DOHH2 (cell line): ENCODE measurements at regions not wholly inside any gene's neighbourhood (a gene's known extent, or its start where the extent isn't known, plus 50 kb on each side); places are given as distances from the start of the nearest gene placed in this dataset.
"Not testable (repeated sequence)": the region's sequence is repeated elsewhere in the genome, so short reads cannot be mapped to it uniquely, and the experiment has no call there.

Experiments used
- H3F3A ChIP-seq: fragments of 200-600 bp; sonication (generic), shearing (Covaris generic); 2 replicates; pipeline ENCODE4 v1.6.0; 2016; ENCODE audit warnings: antibody characterized with exemption, mild to moderate bottlenecking; ENCODE audit not compliant: control insufficient read depth, insufficient read depth
- H3K27ac ChIP-seq: fragments of 200-600 bp; sonication (generic); 2 replicates; pipeline ENCODE4 v1.5.1; 2014; ENCODE audit warnings: low read depth, mild to moderate bottlenecking, low read length, moderate library complexity
- H3K27me3 ChIP-seq: fragments of 200-600 bp; sonication (generic); 2 replicates; pipeline ENCODE4 v1.6.1; 2014; ENCODE audit warnings: mild to moderate bottlenecking, low read length, mixed read lengths; ENCODE audit not compliant: control insufficient read depth
- H3K36me3 ChIP-seq: fragments of 200-600 bp; sonication (generic); 2 replicates; pipeline ENCODE4 v1.6.1; 2014; ENCODE audit warnings: mild to moderate bottlenecking, low read length, moderate library complexity, mixed read lengths; ENCODE audit not compliant: control insufficient read depth
- H3K4me1 ChIP-seq: fragments of 200-600 bp; sonication (generic); 2 replicates; pipeline ENCODE4 v1.6.1; 2014; ENCODE audit warnings: mild to moderate bottlenecking, low read length, mixed read lengths; ENCODE audit not compliant: control insufficient read depth
- H3K4me2 ChIP-seq: fragments of 200-600 bp; sonication (generic); 2 replicates; pipeline ENCODE4 v1.6.0; 2014; ENCODE audit warnings: mild to moderate bottlenecking, low read length, moderate library complexity
- H3K4me3 ChIP-seq: fragments of 200-600 bp; sonication (generic); 2 replicates; pipeline ENCODE4 v1.5.1; 2014; ENCODE audit warnings: mild to moderate bottlenecking, low read length, mixed read lengths
- H3K79me2 ChIP-seq: fragments of 200-600 bp; sonication (generic); 2 replicates; pipeline ENCODE4 v1.6.1; 2014; ENCODE audit warnings: mild to moderate bottlenecking, low read length, mixed read lengths; ENCODE audit not compliant: control insufficient read depth
- H3K9me2 ChIP-seq: fragments of 200-600 bp; sonication (generic); replicated peaks from 2 replicates; pipeline ENCODE4 v1.6.1; 2014; ENCODE audit warnings: mild to moderate bottlenecking, low read length, mixed read lengths; ENCODE audit not compliant: control insufficient read depth
- H3K9me3 ChIP-seq: fragments of 200-600 bp; sonication (generic); 2 replicates; pipeline ENCODE4 v1.6.1; 2014; ENCODE audit warnings: antibody characterized with exemption, low read length, mixed read lengths; ENCODE audit not compliant: control insufficient read depth, insufficient read depth
- H4K20me1 ChIP-seq: fragments of 200-600 bp; sonication (generic); 2 replicates; pipeline ENCODE4 v1.6.0; 2014; ENCODE audit warnings: low read depth, mild to moderate bottlenecking, antibody characterized with exemption, low read length, moderate library complexity; ENCODE audit not compliant: control insufficient read depth, insufficient read depth
- EZH2phosphoT487 ChIP-seq: fragments of 200-600 bp; sonication (generic); IDR thresholded peaks from 2 replicates; pipeline ENCODE4 v1.6.1; 2017; ENCODE audit warnings: borderline replicate concordance, mild to moderate bottlenecking, antibody characterized with exemption, low read length, moderate library complexity, mixed read lengths
- TF ChIP-seq, protein P1 (sequence below): fragments of 200-600 bp; sonication (generic); IDR thresholded peaks from one replicate; pipeline ENCODE4 v1.5.1; 2014; ENCODE audit warnings: antibody characterized with exemption, mild to moderate bottlenecking, low read depth, low read length; ENCODE audit not compliant: poor library complexity, severe bottlenecking

DNA sequence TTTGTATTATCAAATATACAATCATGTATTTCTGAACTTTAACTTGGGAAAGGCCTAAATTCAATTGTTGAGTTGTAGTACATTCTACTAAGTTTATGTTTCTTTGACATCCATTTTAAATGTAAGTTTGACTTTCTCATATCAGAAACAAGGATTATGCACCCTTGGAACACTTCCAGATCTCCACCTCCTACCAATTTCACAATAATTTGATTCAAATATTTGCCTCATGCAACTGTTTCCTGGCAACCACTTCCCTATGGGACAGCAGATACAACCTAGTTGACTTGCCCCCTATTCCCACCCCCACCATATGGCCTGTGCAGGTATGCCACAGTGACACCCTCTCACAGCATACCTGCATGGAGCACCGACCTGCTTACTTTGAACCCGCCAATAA lies 506.4 kb upstream of the PABPC4L start:
- H3K79me2 ChIP-seq: no peaks in the 10 kb centered on the region
- H4K20me1 ChIP-seq: no peaks in the 10 kb centered on the region
- no peak overlapping the region for H3K27ac ChIP-seq
- no peak overlapping the region for H3K4me2 ChIP-seq
- no peaks in the 10 kb centered on the region for H3K27me3 ChIP-seq
- TF ChIP-seq, protein P1, sequence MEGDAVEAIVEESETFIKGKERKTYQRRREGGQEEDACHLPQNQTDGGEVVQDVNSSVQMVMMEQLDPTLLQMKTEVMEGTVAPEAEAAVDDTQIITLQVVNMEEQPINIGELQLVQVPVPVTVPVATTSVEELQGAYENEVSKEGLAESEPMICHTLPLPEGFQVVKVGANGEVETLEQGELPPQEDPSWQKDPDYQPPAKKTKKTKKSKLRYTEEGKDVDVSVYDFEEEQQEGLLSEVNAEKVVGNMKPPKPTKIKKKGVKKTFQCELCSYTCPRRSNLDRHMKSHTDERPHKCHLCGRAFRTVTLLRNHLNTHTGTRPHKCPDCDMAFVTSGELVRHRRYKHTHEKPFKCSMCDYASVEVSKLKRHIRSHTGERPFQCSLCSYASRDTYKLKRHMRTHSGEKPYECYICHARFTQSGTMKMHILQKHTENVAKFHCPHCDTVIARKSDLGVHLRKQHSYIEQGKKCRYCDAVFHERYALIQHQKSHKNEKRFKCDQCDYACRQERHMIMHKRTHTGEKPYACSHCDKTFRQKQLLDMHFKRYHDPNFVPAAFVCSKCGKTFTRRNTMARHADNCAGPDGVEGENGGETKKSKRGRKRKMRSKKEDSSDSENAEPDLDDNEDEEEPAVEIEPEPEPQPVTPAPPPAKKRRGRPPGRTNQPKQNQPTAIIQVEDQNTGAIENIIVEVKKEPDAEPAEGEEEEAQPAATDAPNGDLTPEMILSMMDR: no peak
- no peak for TF ChIP-seq EZH2phosphoT487
- H3K4me3 ChIP-seq: no peak overlapping the region
- H3F3A ChIP-seq: no peaks in the 10 kb centered on the region
- no peaks in the 10 kb centered on the region for H3K36me3 ChIP-seq
- no peaks in the 10 kb centered on the region for H3K9me3 ChIP-seq
- H3K4me1 ChIP-seq: no peaks in the 10 kb centered on the region
- no peaks in the 10 kb centered on the region for H3K9me2 ChIP-seq

DNA sequence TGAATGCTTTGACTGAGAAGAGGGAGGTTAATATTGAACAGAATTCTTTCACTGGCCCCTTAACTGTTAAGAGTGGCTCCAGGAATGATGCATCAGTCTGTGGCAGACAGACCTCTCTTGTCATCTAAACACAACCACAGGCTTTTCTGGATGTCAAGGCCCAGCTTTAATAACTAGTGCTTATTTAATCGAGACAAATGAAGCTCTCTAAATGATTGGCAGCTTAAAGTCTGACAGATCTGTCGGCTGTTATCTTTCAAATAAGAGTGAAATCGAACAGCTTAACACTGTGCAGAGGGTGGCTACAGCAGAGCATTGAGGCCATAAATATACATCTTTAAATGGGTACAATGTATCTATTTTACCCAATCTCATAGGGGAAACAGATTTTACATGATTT lies 500.8 kb upstream of the PABPC4L start:
- TF ChIP-seq, protein P1: no peak
- TF ChIP-seq EZH2phosphoT487: no peak
- no peaks in the 10 kb centered on the region for H4K20me1 ChIP-seq
- no peaks in the 10 kb centered on the region for H3K36me3 ChIP-seq
- no peaks in the 10 kb centered on the region for H3K27me3 ChIP-seq
- no peak overlapping the region for H3K4me3 ChIP-seq
- H3F3A ChIP-seq: no peaks in the 10 kb centered on the region
- no peaks in the 10 kb centered on the region for H3K9me3 ChIP-seq
- no peaks in the 10 kb centered on the region for H3K79me2 ChIP-seq
- H3K27ac ChIP-seq: no peak overlapping the region
- H3K4me2 ChIP-seq: no peak overlapping the region
- H3K9me2 ChIP-seq: no peaks in the 10 kb centered on the region
- H3K4me1 ChIP-seq: no peaks in the 10 kb centered on the region

- H3K27ac ChIP-seq: no peak overlapping the region
- no peak overlapping the region for H3K4me2 ChIP-seq
- no peaks in the 10 kb centered on the region for H3F3A ChIP-seq
- no peaks in the 10 kb centered on the region for H3K4me1 ChIP-seq
- no peaks in the 10 kb centered on the region for H4K20me1 ChIP-seq
- H3K79me2 ChIP-seq: no peaks in the 10 kb centered on the region
- H3K9me2 ChIP-seq: no peaks in the 10 kb centered on the region
- H3K9me3 ChIP-seq: no peaks in the 10 kb centered on the region
- TF ChIP-seq EZH2phosphoT487: no peak
- TF ChIP-seq, protein P1: no peak
- no peaks in the 10 kb centered on the region for H3K27me3 ChIP-seq
- H3K4me3 ChIP-seq: no peak overlapping the region
- H3K36me3 ChIP-seq: no peaks in the 10 kb centered on the region
Observed at GRCh38 chr4:134700251-134700650, 498.7 kb upstream of the PABPC4L start.

GRCh38 chr4:134698831-134699230 lies 497.2 kb upstream of the PABPC4L start:
- not testable (repeated sequence) for H3F3A ChIP-seq, H3K27ac ChIP-seq, H3K36me3 ChIP-seq, H3K4me1 ChIP-seq, H3K4me2 ChIP-seq, H4K20me1 ChIP-seq, H3K27me3 ChIP-seq, H3K9me2 ChIP-seq, H3K9me3 ChIP-seq, H3K79me2 ChIP-seq, H3K4me3 ChIP-seq
